ENCODE measurements at regions not wholly inside any gene's neighbourhood (a gene's known extent, or its start where the extent isn't known, plus 50 kb on each side); places are given as distances from the start of the nearest gene placed in this dataset.
"Not testable (repeated sequence)": the region's sequence is repeated elsewhere in the genome, so short reads cannot be mapped to it uniquely, and the experiment has no call there.

GRCh38 chr7:131933751-131934289 lies 377.4 kb upstream of the PODXL start:
- Histone ChIP-seq H2AFZ (ENCODE audit: low read depth, low read length) (no peak overlapping the region), H3K79me2 (ENCODE audit: control insufficient read depth, insufficient read depth, low read length) (no peaks in the 10 kb centered on the region), H3K9me3 (replicated peaks; ENCODE audit: control insufficient read depth, insufficient read depth, low read length) (no peaks in the 10 kb centered on the region), H3K27ac (ENCODE audit: insufficient read depth, low read depth, low read length) (no peak overlapping the region), H3K9ac (replicated peaks; ENCODE audit: extremely low read depth, insufficient read depth, low read length) (no peak overlapping the region), H3K4me3 (replicated peaks in 1 of 3; ENCODE audit: insufficient read depth in 1 of 3, low read depth in 1 of 3, low read length in 3 of 3) (no peak overlapping the region), H3K4me2 (ENCODE audit: insufficient read depth, low read length) (no peak overlapping the region), H3K4me1 (ENCODE audit: control insufficient read depth, extremely low read depth, insufficient read depth, low read length) (no peaks in the 10 kb centered on the region), H3K9me1 (replicated peaks; ENCODE audit: control insufficient read depth, extremely low read depth, insufficient read depth, low read length) (no peaks in the 10 kb centered on the region), H3K27me3 (ENCODE audit: control insufficient read depth in 2 of 2, insufficient read depth in 2 of 2, low read length in 2 of 2) (peaks cover 6 to 8% of the 10 kb centered on the region in 2 experiments), H4K20me1 (replicated peaks; ENCODE audit: control insufficient read depth, extremely low read depth, insufficient read depth, low read length) (no peaks in the 10 kb centered on the region), H3K36me3 (ENCODE audit: control insufficient read depth in 2 of 2, extremely low read depth in 1 of 2, insufficient read depth in 2 of 2, low read length in 2 of 2) (no peaks in the 10 kb centered on the region)
- ChIA-PET POLR2A (no interaction called here), CTCF (interaction anchor here (2.2 to 2.3 kb wide), 2 partner anchors 11 to 75 kb away, joined by 5 to 7 read pairs; no protein-coding TSS in a partner anchor)
- DNase-seq (ENCODE audit: low read depth, low spot score) (no peak), FAIRE-seq (no peak)
- BruUV-seq (replicated peaks): no TSS peak
- dilution Hi-C loops (cut with MboI; ENCODE audit: extremely low pct_ligation_motif_present, low sequenced_read_pairs) (no loop called here), intact Hi-C loops (cut with micrococcal nuclease) (no loop called here)
- no peak for TF ChIP-seq EZH2 (IDR thresholded peaks at IDR 0.05; ENCODE audit: borderline replicate concordance, low read depth, low read length, severe bottlenecking)
- no peak for TF ChIP-seq FOS (IDR thresholded peaks at IDR 0.05; ENCODE audit: borderline replicate concordance, insufficient read depth, low read length)
- TF ChIP-seq POLR2A (IDR thresholded peaks at IDR 0.05; ENCODE audit: low read depth, low read length): no peak
- no peak for TF ChIP-seq JUN (IDR thresholded peaks at IDR 0.05; ENCODE audit: borderline replicate concordance, insufficient read depth, insufficient read length, low read depth)
- TF ChIP-seq POLR2AphosphoS5 (IDR thresholded peaks at IDR 0.05; ENCODE audit: insufficient read depth, low read depth, low read length): no peak
- TF ChIP-seq GATA2 (IDR thresholded peaks at IDR 0.05; ENCODE audit: insufficient read depth, insufficient read length, low read depth, low read length): no peak
- no peak for TF ChIP-seq CTCF (IDR thresholded peaks at IDR 0.05; ENCODE audit: extremely low read depth in 1 of 2, insufficient read depth in 1 of 2, low read depth in 1 of 2, low read length in 2 of 2)
- no peak for TF ChIP-seq MYC (IDR thresholded peaks at IDR 0.05; ENCODE audit: low read depth, low read length)
- no peak for TF ChIP-seq MAX (IDR thresholded peaks at IDR 0.05; ENCODE audit: insufficient read depth, insufficient read length)

GRCh38 chr7:131933219-131933618 lies 376.8 kb upstream of the PODXL start:
- dilution Hi-C loops (cut with MboI; ENCODE audit: extremely low pct_ligation_motif_present, low sequenced_read_pairs); DNase-seq (ENCODE audit: low read depth, low spot score); H3K4me1 ChIP-seq (ENCODE audit: control insufficient read depth, extremely low read depth, insufficient read depth, low read length); H3K4me2 ChIP-seq (ENCODE audit: insufficient read depth, low read length); H3K79me2 ChIP-seq (ENCODE audit: control insufficient read depth, insufficient read depth, low read length); H2AFZ ChIP-seq (ENCODE audit: low read depth, low read length); H4K20me1 ChIP-seq (replicated peaks; ENCODE audit: control insufficient read depth, extremely low read depth, insufficient read depth, low read length); BruUV-seq (replicated peaks); H3K27ac ChIP-seq (ENCODE audit: insufficient read depth, low read depth, low read length); H3K36me3 ChIP-seq (ENCODE audit: control insufficient read depth in 2 of 2, extremely low read depth in 1 of 2, insufficient read depth in 2 of 2, low read length in 2 of 2); POLR2A ChIA-PET; H3K27me3 ChIP-seq (ENCODE audit: control insufficient read depth in 2 of 2, insufficient read depth in 2 of 2, low read length in 2 of 2); H3K9me1 ChIP-seq (replicated peaks; ENCODE audit: control insufficient read depth, extremely low read depth, insufficient read depth, low read length); FAIRE-seq; H3K4me3 ChIP-seq (replicated peaks in 1 of 3; ENCODE audit: insufficient read depth in 1 of 3, low read depth in 1 of 3, low read length in 3 of 3); H3K9ac ChIP-seq (replicated peaks; ENCODE audit: extremely low read depth, insufficient read depth, low read length); H3K9me3 ChIP-seq (replicated peaks; ENCODE audit: control insufficient read depth, insufficient read depth, low read length); intact Hi-C loops (cut with micrococcal nuclease): not testable (repeated sequence)
- CTCF ChIA-PET: interaction anchor here (2.1 to 2.3 kb wide), 3 partner anchors 12 to 74 kb away, joined by 5 to 9 read pairs (median 7); no protein-coding TSS in a partner anchor
